Endothelial cell of umbilical vein (primary cell): ENCODE measurements at regions not wholly inside any gene's neighbourhood (a gene's known extent, or its start where the extent isn't known, plus 50 kb on each side); places are given as distances from the start of the nearest gene placed in this dataset.

Experiments used
- CTCF ChIP-seq, 2 donors: IDR thresholded peaks; 1 replicate in 1 of 2; 2 replicates in 1 of 2; pipeline ENCODE4 v1.5.1; 2011; ENCODE audit warnings: low read length in 2 of 2, mild to moderate bottlenecking in 2 of 2, moderate library complexity in 2 of 2, control low read depth in 1 of 2, inconsistent platforms in 1 of 2, low read depth in 1 of 2; ENCODE audit not compliant: insufficient read depth in 1 of 2; ENCODE audit errors: extremely low read depth in 1 of 2
- EZH2 ChIP-seq: IDR thresholded peaks from 2 replicates; pipeline ENCODE4 v1.6.1; 2012; ENCODE audit warnings: borderline replicate concordance, low read depth, mild to moderate bottlenecking, moderate library complexity, low read length, inconsistent platforms; ENCODE audit not compliant: severe bottlenecking
- GATA2 ChIP-seq: IDR thresholded peaks from 2 replicates; pipeline ENCODE4 v1.7.0; 2011; ENCODE audit warnings: low read depth, mild to moderate bottlenecking, moderate library complexity, mixed read lengths, low read length; ENCODE audit not compliant: insufficient read length, insufficient read depth
- JUN ChIP-seq: IDR thresholded peaks from 2 replicates; pipeline ENCODE4 v1.6.1; 2011; ENCODE audit warnings: borderline replicate concordance, low read depth; ENCODE audit not compliant: insufficient read length, insufficient read depth
- MYC ChIP-seq: IDR thresholded peaks from one replicate; pipeline ENCODE4 v1.6.1; 2011; ENCODE audit warnings: mild to moderate bottlenecking, low read depth, low read length
- POLR2A ChIP-seq: IDR thresholded peaks from 2 replicates; pipeline ENCODE4 v1.6.1; 2012; ENCODE audit warnings: low read depth, mild to moderate bottlenecking, control low read depth, low read length
- POLR2AphosphoS5 ChIP-seq: IDR thresholded peaks from 2 replicates; pipeline ENCODE4 v1.6.1; 2012; ENCODE audit warnings: low read depth, mild to moderate bottlenecking, control low read depth, low read length, moderate library complexity; ENCODE audit not compliant: insufficient read depth
- TF ChIP-seq, protein P1 (sequence below): IDR thresholded peaks from 2 replicates; pipeline ENCODE4 v1.6.1; 2011; ENCODE audit not compliant: insufficient read depth, insufficient read length

DNA sequence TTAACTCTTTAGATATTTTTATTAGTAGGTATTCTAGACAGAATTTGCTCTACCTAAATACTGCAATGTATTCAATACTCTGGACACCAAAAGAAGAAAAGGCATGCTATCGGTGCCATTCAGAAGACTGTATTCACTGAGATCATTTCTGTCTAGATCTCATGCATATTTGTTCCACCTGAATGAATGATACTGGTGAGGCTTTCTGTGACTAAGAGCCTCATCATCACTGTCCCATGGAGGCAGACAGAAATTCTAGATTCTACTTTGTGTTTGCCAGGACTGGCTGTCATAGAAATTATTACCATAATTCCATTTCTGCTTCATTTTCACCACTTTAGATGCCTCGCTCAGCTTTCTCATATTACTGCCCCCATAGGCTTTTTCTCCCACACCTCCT is 340.7 kb downstream of the MBD2 start:
- no peak for TF ChIP-seq JUN
- TF ChIP-seq POLR2A, result no peak
- TF ChIP-seq, protein P1, sequence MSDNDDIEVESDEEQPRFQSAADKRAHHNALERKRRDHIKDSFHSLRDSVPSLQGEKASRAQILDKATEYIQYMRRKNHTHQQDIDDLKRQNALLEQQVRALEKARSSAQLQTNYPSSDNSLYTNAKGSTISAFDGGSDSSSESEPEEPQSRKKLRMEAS, result no peak
- TF ChIP-seq CTCF (IDR thresholded peaks at IDR 0.05; ENCODE audit: extremely low read depth in 1 of 2, insufficient read depth in 1 of 2, low read depth in 1 of 2, low read length in 2 of 2), result no peak
- TF ChIP-seq EZH2, result no peak
- TF ChIP-seq MYC, result no peak
- no peak for TF ChIP-seq GATA2
- TF ChIP-seq POLR2AphosphoS5, result no peak
